Endothelial cell (in vitro differentiated cells): ENCODE measurements at regions not wholly inside any gene's neighbourhood (a gene's known extent, or its start where the extent isn't known, plus 50 kb on each side); places are given as distances from the start of the nearest gene placed in this dataset.

Experiments
- DNase-seq: peaks from one replicate; pipeline ENCODE4 v3.0.0; 2021; ENCODE audit warnings: low spot score
- H3K27ac Mint-ChIP-seq: one replicate; pipeline ENCODE4 v1.8.0; 2021; ENCODE audit warnings: mixed read lengths, inconsistent platforms; ENCODE audit not compliant: unreplicated experiment
- H3K27me3 Mint-ChIP-seq: one replicate; pipeline ENCODE4 v1.8.0; 2021; ENCODE audit warnings: mild to moderate bottlenecking, moderate library complexity, mixed read lengths, inconsistent platforms; ENCODE audit not compliant: unreplicated experiment
- H3K36me3 Mint-ChIP-seq: one replicate; pipeline ENCODE4 v1.8.0; 2021; ENCODE audit warnings: mild to moderate bottlenecking, low read depth, mixed read lengths, inconsistent platforms; ENCODE audit not compliant: unreplicated experiment
- H3K4me1 Mint-ChIP-seq: one replicate; pipeline ENCODE4 v1.8.0; 2021; ENCODE audit warnings: mild to moderate bottlenecking, mixed read lengths, inconsistent platforms; ENCODE audit not compliant: unreplicated experiment
- H3K4me3 Mint-ChIP-seq: one replicate; pipeline ENCODE4 v1.8.0; 2021; ENCODE audit warnings: mild to moderate bottlenecking, mixed read lengths, inconsistent platforms; ENCODE audit not compliant: unreplicated experiment
- H3K9me3 Mint-ChIP-seq: one replicate; pipeline ENCODE4 v1.8.0; 2021; ENCODE audit warnings: mixed read lengths, inconsistent platforms; ENCODE audit not compliant: unreplicated experiment
- TF ChIP-seq, protein P1 (sequence below): fragments of 200-600 bp; sonication (generic); IDR thresholded peaks from one replicate; pipeline ENCODE4 v1.5.0; 2021; ENCODE audit warnings: antibody characterized with exemption; ENCODE audit not compliant: unreplicated experiment

DNA sequence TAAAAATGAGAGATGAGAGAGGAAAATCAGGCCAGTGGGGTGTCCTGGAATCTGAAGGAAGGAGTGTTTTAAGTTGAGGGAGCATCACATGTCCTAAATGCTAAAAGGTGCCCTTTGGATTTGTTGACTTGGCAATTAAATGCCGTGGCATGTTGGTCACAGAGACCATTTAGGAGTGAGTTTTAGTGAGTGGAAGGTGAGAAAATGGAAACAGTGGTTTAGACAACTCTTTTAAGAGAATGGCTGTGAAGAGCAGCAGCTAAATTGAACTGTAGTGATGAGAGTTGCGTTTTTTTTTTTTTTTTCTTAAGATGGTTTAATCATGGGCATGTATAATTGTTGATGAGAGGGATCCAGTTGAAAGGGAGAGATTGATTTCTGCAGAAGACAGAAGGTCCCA, 95.0 kb downstream of the S1PR1 start:
- TF ChIP-seq, protein P1, sequence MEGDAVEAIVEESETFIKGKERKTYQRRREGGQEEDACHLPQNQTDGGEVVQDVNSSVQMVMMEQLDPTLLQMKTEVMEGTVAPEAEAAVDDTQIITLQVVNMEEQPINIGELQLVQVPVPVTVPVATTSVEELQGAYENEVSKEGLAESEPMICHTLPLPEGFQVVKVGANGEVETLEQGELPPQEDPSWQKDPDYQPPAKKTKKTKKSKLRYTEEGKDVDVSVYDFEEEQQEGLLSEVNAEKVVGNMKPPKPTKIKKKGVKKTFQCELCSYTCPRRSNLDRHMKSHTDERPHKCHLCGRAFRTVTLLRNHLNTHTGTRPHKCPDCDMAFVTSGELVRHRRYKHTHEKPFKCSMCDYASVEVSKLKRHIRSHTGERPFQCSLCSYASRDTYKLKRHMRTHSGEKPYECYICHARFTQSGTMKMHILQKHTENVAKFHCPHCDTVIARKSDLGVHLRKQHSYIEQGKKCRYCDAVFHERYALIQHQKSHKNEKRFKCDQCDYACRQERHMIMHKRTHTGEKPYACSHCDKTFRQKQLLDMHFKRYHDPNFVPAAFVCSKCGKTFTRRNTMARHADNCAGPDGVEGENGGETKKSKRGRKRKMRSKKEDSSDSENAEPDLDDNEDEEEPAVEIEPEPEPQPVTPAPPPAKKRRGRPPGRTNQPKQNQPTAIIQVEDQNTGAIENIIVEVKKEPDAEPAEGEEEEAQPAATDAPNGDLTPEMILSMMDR = no peak
- Mint-ChIP-seq H3K36me3 (no peaks in the 10 kb centered on the region), H3K4me3 (no peak overlapping the region), H3K27me3 (peaks cover 2% of the 10 kb centered on the region), H3K4me1 (no peaks in the 10 kb centered on the region), H3K27ac (no peak overlapping the region), H3K9me3 (no peaks in the 10 kb centered on the region)
- no peak for DNase-seq

DNA sequence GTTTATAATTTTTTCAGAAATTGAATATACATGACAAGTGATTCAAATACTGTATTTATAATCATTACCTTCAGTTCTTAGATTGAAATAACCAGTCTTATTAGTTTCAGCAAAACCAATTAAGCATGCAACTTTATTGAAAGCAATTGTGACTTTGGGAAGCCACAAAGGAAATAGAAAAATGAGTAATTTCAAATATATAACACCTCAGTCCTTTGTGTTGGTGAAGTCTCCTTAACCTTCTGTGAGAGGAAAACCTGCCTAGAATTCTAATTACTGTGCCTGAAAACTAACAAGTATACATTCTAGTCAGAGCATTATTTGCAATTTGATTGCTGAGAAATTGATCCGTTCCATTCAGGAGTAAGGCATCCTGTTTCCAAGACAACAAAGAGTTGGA, 95.8 kb downstream of the S1PR1 start:
- no peaks in the 10 kb centered on the region for H3K36me3 Mint-ChIP-seq
- H3K4me1 Mint-ChIP-seq = no peaks in the 10 kb centered on the region
- H3K27ac Mint-ChIP-seq = no peak overlapping the region
- H3K4me3 Mint-ChIP-seq = no peak overlapping the region
- peaks cover 2% of the 10 kb centered on the region for H3K27me3 Mint-ChIP-seq
- TF ChIP-seq, protein P1 = no peak
- DNase-seq = no peak
- no peaks in the 10 kb centered on the region for H3K9me3 Mint-ChIP-seq

DNA sequence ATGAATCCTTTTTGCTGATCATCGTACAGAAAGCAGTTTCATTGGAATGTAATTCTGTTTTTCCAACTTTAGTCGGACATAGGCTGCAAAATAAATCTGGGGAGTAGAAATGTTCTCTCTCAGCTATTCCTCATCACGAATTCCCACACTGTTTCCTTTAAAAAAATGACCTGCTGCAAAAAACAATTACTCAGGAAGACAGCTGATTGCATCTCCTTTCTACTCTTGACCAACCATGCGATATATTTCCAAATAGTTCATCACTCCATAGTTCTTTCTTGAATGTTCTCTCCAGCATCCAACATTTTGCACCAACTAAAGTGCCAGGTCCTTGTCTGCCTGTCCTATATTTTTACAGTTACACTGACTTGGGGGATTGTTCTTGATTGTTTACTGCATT, 96.4 kb downstream of the S1PR1 start:
- H3K36me3 Mint-ChIP-seq = no peaks in the 10 kb centered on the region
- no peak overlapping the region for H3K27ac Mint-ChIP-seq
- H3K4me1 Mint-ChIP-seq = no peaks in the 10 kb centered on the region
- H3K9me3 Mint-ChIP-seq = no peaks in the 10 kb centered on the region
- TF ChIP-seq, protein P1 = no peak
- no peak for DNase-seq
- H3K4me3 Mint-ChIP-seq = no peak overlapping the region
- peaks cover 2% of the 10 kb centered on the region for H3K27me3 Mint-ChIP-seq

DNA sequence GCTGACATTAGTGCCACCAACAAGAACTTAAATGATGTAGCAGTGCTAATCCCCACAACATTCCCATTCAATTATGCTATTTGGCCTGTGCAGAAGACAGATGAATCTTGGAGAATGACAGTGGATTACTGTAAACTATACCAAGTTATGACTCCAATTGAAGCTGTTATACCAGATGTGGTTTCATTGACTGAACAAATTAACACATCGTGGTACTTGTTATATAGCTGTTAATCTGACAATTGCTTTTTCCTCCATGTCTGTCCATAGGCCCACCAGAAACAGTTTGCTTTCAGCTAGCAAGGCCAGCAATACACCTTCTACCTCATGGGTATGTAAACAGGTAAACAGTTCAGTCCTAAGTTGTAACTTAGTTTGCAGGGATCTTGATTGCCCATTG, 101.1 kb downstream of the S1PR1 start:
- H3K4me3 Mint-ChIP-seq = no peak overlapping the region
- no peaks in the 10 kb centered on the region for H3K4me1 Mint-ChIP-seq
- no peaks in the 10 kb centered on the region for H3K36me3 Mint-ChIP-seq
- H3K27ac Mint-ChIP-seq = no peak overlapping the region
- H3K9me3 Mint-ChIP-seq = peaks cover 4% of the 10 kb centered on the region
- TF ChIP-seq, protein P1 = no peak
- H3K27me3 Mint-ChIP-seq = peaks cover 2% of the 10 kb centered on the region
- DNase-seq = no peak

DNA sequence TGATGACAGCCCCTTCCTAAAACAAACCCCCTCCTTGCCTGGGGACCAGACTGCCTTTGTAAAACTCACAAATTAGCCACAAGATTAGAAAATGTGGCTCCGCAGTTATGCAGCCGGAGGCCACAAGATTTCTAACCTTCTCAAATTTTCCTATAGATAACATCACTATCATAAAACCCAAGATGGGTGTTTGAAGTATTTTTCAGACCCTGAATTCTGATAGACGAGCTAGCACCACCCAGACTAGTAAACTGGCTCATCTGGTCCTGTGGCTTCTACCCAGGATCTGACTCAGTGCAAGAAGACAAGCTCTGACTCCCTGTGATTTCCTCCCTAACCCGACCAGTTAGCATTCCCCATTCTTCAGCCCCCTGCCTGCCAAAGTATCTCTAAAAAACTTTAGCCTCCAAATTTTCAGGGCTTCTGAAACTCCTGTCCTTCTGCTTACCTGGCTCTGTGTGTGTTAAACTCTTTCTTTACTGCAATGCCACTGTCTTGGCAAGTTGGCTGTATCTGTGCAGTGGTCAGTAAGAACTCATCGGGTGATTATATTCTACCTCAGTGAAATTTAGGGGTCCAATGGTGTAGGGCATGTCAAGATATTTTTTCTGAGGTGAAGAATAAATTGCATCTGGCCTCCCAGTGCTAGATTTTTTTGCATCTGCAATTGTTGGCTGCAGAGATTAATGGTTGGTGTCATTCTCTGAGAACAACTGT, 102.1 kb downstream of the S1PR1 start:
- no peak overlapping the region for H3K4me3 Mint-ChIP-seq
- no peak for DNase-seq
- peaks cover 4% of the 10 kb centered on the region for H3K9me3 Mint-ChIP-seq
- TF ChIP-seq, protein P1 = no peak
- H3K4me1 Mint-ChIP-seq = no peaks in the 10 kb centered on the region
- H3K27me3 Mint-ChIP-seq = peaks cover 2% of the 10 kb centered on the region
- H3K27ac Mint-ChIP-seq = no peak overlapping the region
- H3K36me3 Mint-ChIP-seq = no peaks in the 10 kb centered on the region
